GM23248 (cell line): ENCODE measurements at regions not wholly inside any gene's neighbourhood (a gene's known extent, or its start where the extent isn't known, plus 50 kb on each side); places are given as distances from the start of the nearest gene placed in this dataset.

Experiments
- EZH2 ChIP-seq: fragments of 200-600 bp; sonication (generic); IDR thresholded peaks from 2 replicates; pipeline ENCODE4 v1.6.1; 2018; ENCODE audit warnings: antibody characterized with exemption, mild to moderate bottlenecking; ENCODE audit not compliant: insufficient read depth, poor library complexity, severe bottlenecking
- EZH2phosphoT487 ChIP-seq: fragments of 200-600 bp; sonication (generic); IDR thresholded peaks from 2 replicates; pipeline ENCODE4 v1.6.1; 2018; ENCODE audit warnings: antibody characterized with exemption, moderate library complexity, mild to moderate bottlenecking, low read depth; ENCODE audit not compliant: insufficient read depth

DNA sequence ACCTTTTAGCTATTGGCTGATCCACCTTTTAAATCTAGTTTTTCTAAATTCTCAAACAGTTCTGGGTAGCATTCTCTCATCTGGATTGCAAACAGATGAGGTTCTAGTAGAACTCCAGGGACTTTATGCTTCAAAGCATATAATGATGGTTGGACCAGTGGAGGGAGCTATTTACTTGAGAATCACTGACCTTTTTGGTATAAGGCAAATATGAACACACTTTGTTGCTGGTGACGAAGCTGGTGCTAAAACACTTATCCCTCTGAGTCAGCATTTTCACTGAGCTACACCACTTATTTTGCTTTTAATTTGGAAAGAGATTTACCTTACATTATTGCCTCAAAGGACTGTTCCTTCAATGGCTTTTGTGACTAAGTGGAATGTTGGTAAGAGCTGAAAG lies 58.6 kb upstream of the SLITRK3 start:
- TF ChIP-seq EZH2phosphoT487 (no peak), EZH2 (no peak)
